ENCODE measurements at regions not wholly inside any gene's neighbourhood (a gene's known extent, or its start where the extent isn't known, plus 50 kb on each side); places are given as distances from the start of the nearest gene placed in this dataset.
A peak's percentile ranks its signal among the peaks of the same experiment; 100 is the strongest.

- no peak for DNase-seq
These were observed 75.1 kb downstream of the LINGO1 start for GRCh38 chr15:77557564-77557963.

GRCh38 chr15:77557144-77557543 is 75.6 kb downstream of the LINGO1 start:
- DNase-seq = no peak

GRCh38 chr15:77556622-77557021 is 76.1 kb downstream of the LINGO1 start:
- DNase-seq = no peak

GRCh38 chr15:77555232-77555631 is 77.5 kb downstream of the LINGO1 start:
- no peak for DNase-seq

GRCh38 chr15:77554306-77555080 is 78.2 kb downstream of the LINGO1 start:
- no peak for DNase-seq

- DNase-seq = no peak
These were observed 79.0 kb downstream of the LINGO1 start for GRCh38 chr15:77553695-77554094.

GRCh38 chr15:77553257-77553656 is 79.5 kb downstream of the LINGO1 start:
- no peak for DNase-seq

- DNase-seq = no peak
These were observed 80.6 kb downstream of the LINGO1 start for GRCh38 chr15:77552066-77552465.

- DNase-seq = no peak
These were observed 82.1 kb downstream of the LINGO1 start for GRCh38 chr15:77550301-77551251.

GRCh38 chr15:77549576-77550288 is 83.0 kb downstream of the LINGO1 start:
- DNase-seq = no peak

GRCh38 chr15:77548589-77549557 is 83.8 kb downstream of the LINGO1 start:
- no peak for DNase-seq

GRCh38 chr15:77547801-77548588 is 84.7 kb downstream of the LINGO1 start:
- no peak for DNase-seq

GRCh38 chr15:77546870-77547269 is 85.8 kb downstream of the LINGO1 start:
- DNase-seq = no peak

- no peak for DNase-seq
These were observed 86.6 kb downstream of the LINGO1 start for GRCh38 chr15:77546050-77546501.

GRCh38 chr15:77545058-77545457 is 87.7 kb downstream of the LINGO1 start:
- no peak for DNase-seq

GRCh38 chr15:77544162-77544561 is 88.5 kb downstream of the LINGO1 start:
- no peak for DNase-seq

- peak; percentile 26 for DNase-seq
These were observed 89.4 kb downstream of the LINGO1 start for GRCh38 chr15:77543159-77543882.

GRCh38 chr15:77542491-77543001 is 90.2 kb downstream of the LINGO1 start:
- DNase-seq = no peak

GRCh38 chr15:77541421-77542181 is 91.1 kb downstream of the LINGO1 start:
- DNase-seq = no peak
